ENCODE measurements at regions not wholly inside any gene's neighbourhood (a gene's known extent, or its start where the extent isn't known, plus 50 kb on each side); places are given as distances from the start of the nearest gene placed in this dataset.

- 2% methylated on average over 6 of the region's 6 CpGs for WGBS (ENCODE audit: insufficient coverage, low coverage, missing lambda C conversion rate)
- Histone ChIP-seq H3K9me3 (replicated peaks; ENCODE audit: control insufficient read depth, insufficient read depth, low read depth, low read length) (no peaks in the 10 kb centered on the region), H3K4me2 (ENCODE audit: insufficient read depth, low read length) (no peak overlapping the region), H3K27me3 (ENCODE audit: control insufficient read depth in 2 of 2, insufficient read depth in 2 of 2, low read length in 2 of 2) (peaks cover 3 to 14% of the 10 kb centered on the region in 2 experiments; a peak in 3 of 5 replicates), H3K36me3 (ENCODE audit: control insufficient read depth, insufficient read depth, low read length) (no peaks in the 10 kb centered on the region), H3K4me3 (no peak overlapping the region), H3K9me1 (ENCODE audit: control insufficient read depth, insufficient read depth, low read length) (no peaks in the 10 kb centered on the region), H2AFZ (ENCODE audit: low read depth, low read length) (no peak overlapping the region), H4K20me1 (replicated peaks; ENCODE audit: control insufficient read depth, insufficient read depth, low read length) (no peaks in the 10 kb centered on the region), H3K4me1 (replicated peaks in 1 of 2; ENCODE audit: control insufficient read depth in 2 of 2, insufficient read depth in 2 of 2, low read length in 2 of 2) (no peaks in the 10 kb centered on the region), H3K9ac (ENCODE audit: insufficient read depth in 1 of 2, low read depth in 2 of 2, low read length in 2 of 2) (no peak overlapping the region), H3K79me2 (ENCODE audit: control insufficient read depth, insufficient read depth, low read length) (no peaks in the 10 kb centered on the region), H3K27ac (ENCODE audit: extremely low read depth, low read depth, low read length) (no peak overlapping the region)
- POLR2A ChIA-PET, result no interaction called here
- intact Hi-C loops (cut with micrococcal nuclease), result no loop called here
- in situ Hi-C loops (cut with MboI), result no loop called here
- ATAC-seq (no peak), DNase-seq (ENCODE audit: extremely low read depth in 1 of 4, low spot score in 3 of 4) (no peak), FAIRE-seq (no peak)
- BruUV-seq (replicated peaks), result no TSS peak
- CTCF ChIA-PET (ENCODE audit: low intra/inter-chr PET ratio), result no interaction called here
- TF ChIP-seq MAFG (tag; conservative IDR thresholded peaks at IDR 0.05), result no peak
- TF ChIP-seq CTBP1 (IDR thresholded peaks at IDR 0.05; ENCODE audit: borderline replicate concordance), result no peak
- TF ChIP-seq BHLHE40 (IDR thresholded peaks at IDR 0.05; ENCODE audit: low read length), result no peak
- TF ChIP-seq PHF8 (IDR thresholded peaks at IDR 0.05; ENCODE audit: borderline replicate concordance, low read length), result no peak
- TF ChIP-seq MGA (IDR thresholded peaks at IDR 0.05), result no peak
- no peak for TF ChIP-seq HMGN3 (IDR thresholded peaks at IDR 0.05; ENCODE audit: borderline replicate concordance, extremely low read depth, insufficient read length, low read depth, low read length)
- TF ChIP-seq CCNT2 (IDR thresholded peaks at IDR 0.05; ENCODE audit: borderline replicate concordance, extremely low read depth, insufficient read length, low read depth, low read length), result no peak
- no peak for TF ChIP-seq ZNF24 (IDR thresholded peaks at IDR 0.05)
Observed at GRCh38 chr6:164016056-164016455, 601.5 kb downstream of the QKI start.

Measured in K562 (cell line).